OCI-LY7 (cell line): ENCODE measurements at regions not wholly inside any gene's neighbourhood (a gene's known extent, or its start where the extent isn't known, plus 50 kb on each side); places are given as distances from the start of the nearest gene placed in this dataset.
A peak's percentile ranks its signal among the peaks of the same experiment; 100 is the strongest.

ENCODE experiments used
- EZH2phosphoT487 ChIP-seq: fragments of 200-600 bp; sonication (generic); IDR thresholded peaks from 2 replicates; pipeline ENCODE4 v1.6.1; 2018; ENCODE audit warnings: low read depth, borderline replicate concordance, mild to moderate bottlenecking, mixed run types, antibody characterized with exemption, low read length, moderate library complexity, mixed read lengths
- TF ChIP-seq, protein P1 (sequence below): fragments of 200-600 bp; sonication (generic); conservative IDR thresholded peaks from 2 replicates; pipeline ENCODE4 v1.5.1; 2014; ENCODE audit warnings: mild to moderate bottlenecking, antibody characterized with exemption, low read length, moderate library complexity, mixed read lengths

DNA sequence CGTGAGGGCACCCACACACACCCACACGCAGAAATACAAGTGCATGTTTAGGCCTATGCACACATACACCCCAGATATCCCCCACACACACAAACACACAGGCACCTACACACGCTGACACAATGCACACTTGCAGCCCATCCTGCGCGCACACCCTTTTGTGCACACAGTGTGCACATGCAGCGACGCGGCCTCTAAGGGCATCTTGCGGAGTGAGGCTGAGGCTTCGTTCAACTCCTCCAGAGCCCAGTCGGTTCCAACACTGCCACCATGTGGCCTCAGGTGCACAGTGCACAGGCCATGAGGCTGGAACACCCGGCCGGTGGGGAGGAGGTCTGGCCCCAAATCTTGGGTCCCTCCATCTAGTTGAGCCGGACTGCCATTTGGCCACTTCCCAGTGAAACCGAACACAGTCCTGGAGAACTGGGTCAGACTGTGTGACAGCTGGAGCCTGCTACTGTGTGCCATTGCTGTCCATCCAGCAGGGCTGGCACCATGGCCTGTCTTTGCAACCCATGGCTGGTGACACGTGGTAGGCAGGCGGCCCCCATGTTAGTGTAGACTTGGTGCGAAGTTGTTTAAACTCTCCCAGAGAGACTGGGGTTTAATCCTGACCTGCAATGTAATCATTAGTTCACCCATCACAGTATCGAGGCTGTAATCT, 97.7 kb upstream of the MVB12B start:
- TF ChIP-seq, protein P1, sequence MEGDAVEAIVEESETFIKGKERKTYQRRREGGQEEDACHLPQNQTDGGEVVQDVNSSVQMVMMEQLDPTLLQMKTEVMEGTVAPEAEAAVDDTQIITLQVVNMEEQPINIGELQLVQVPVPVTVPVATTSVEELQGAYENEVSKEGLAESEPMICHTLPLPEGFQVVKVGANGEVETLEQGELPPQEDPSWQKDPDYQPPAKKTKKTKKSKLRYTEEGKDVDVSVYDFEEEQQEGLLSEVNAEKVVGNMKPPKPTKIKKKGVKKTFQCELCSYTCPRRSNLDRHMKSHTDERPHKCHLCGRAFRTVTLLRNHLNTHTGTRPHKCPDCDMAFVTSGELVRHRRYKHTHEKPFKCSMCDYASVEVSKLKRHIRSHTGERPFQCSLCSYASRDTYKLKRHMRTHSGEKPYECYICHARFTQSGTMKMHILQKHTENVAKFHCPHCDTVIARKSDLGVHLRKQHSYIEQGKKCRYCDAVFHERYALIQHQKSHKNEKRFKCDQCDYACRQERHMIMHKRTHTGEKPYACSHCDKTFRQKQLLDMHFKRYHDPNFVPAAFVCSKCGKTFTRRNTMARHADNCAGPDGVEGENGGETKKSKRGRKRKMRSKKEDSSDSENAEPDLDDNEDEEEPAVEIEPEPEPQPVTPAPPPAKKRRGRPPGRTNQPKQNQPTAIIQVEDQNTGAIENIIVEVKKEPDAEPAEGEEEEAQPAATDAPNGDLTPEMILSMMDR = peak; percentile 88
- no peak for TF ChIP-seq EZH2phosphoT487
